DND-41 (cell line): ENCODE measurements at regions not wholly inside any gene's neighbourhood (a gene's known extent, or its start where the extent isn't known, plus 50 kb on each side); places are given as distances from the start of the nearest gene placed in this dataset.

Experiments
- ATAC-seq: fragments of 200-7000 bp; cut with Tn5 transposase; 3 replicates; pipeline ENCODE4 v1.9.1; 2021; ENCODE audit warnings: low read depth; ENCODE audit not compliant: insufficient read depth
- DNase-seq: peaks from one replicate; pipeline ENCODE4 v3.0.0-alpha.2; 2020
- H2AFZ ChIP-seq: 2 replicates; pipeline ENCODE4 v1.6.0; 2012; ENCODE audit warnings: low read depth, low read length
- H3K27ac ChIP-seq: 2 replicates; pipeline ENCODE4 v1.5.1; 2012; ENCODE audit warnings: low read length, inconsistent platforms
- H3K27me3 ChIP-seq: fragments of 200-600 bp; sonication (generic); 2 replicates; pipeline ENCODE4 v1.6.0; 2012; ENCODE audit warnings: low read length, mild to moderate bottlenecking, inconsistent platforms; ENCODE audit not compliant: insufficient read depth, poor library complexity
- H3K36me3 ChIP-seq: 2 replicates; pipeline ENCODE4 v1.5.1; 2012; ENCODE audit warnings: low read length, inconsistent platforms; ENCODE audit not compliant: insufficient read depth
- H3K4me1 ChIP-seq: 2 replicates; pipeline ENCODE4 v1.5.1; 2012; ENCODE audit warnings: mild to moderate bottlenecking, low read length; ENCODE audit not compliant: insufficient read depth
- H3K4me2 ChIP-seq: 2 replicates; pipeline ENCODE4 v1.6.0; 2012; ENCODE audit warnings: mild to moderate bottlenecking, moderate library complexity, low read length, inconsistent platforms; ENCODE audit not compliant: insufficient read depth
- H3K4me3 ChIP-seq, 2 experiments: fragments of 200-600 bp in 1 of 2; shearing (Covaris generic) in 1 of 2; 2 replicates each; pipeline ENCODE4 v1.5.1; 2012 to 2016; ENCODE audit warnings: inconsistent platforms in 2 of 2, low read length in 2 of 2, mild to moderate bottlenecking in 2 of 2, low read depth in 1 of 2, moderate library complexity in 1 of 2
- H3K79me2 ChIP-seq: 2 replicates; pipeline ENCODE4 v1.6.0; 2012; ENCODE audit warnings: low read length, inconsistent platforms; ENCODE audit not compliant: insufficient read depth
- H3K9ac ChIP-seq: 2 replicates; pipeline ENCODE4 v1.6.0; 2012; ENCODE audit warnings: low read depth, mild to moderate bottlenecking, inconsistent platforms, low read length, moderate library complexity
- H3K9me3 ChIP-seq: 2 replicates; pipeline ENCODE4 v1.5.1; 2012; ENCODE audit warnings: low read length, moderate library complexity, mild to moderate bottlenecking, inconsistent platforms; ENCODE audit not compliant: insufficient read depth, severe bottlenecking
- H4K20me1 ChIP-seq: 2 replicates; pipeline ENCODE4 v1.6.0; 2012; ENCODE audit warnings: low read length; ENCODE audit not compliant: insufficient read depth
- EZH2 ChIP-seq: IDR thresholded peaks from 3 replicates; pipeline ENCODE4 v1.6.1; 2012; ENCODE audit warnings: borderline replicate concordance, low read depth, mild to moderate bottlenecking, moderate library complexity, low read length, inconsistent platforms; ENCODE audit not compliant: severe bottlenecking
- TF ChIP-seq, protein P1 (sequence below): IDR thresholded peaks from 2 replicates; pipeline ENCODE4 v1.5.1; 2012; ENCODE audit warnings: borderline replicate concordance, low read length, moderate library complexity, mild to moderate bottlenecking; ENCODE audit not compliant: poor library complexity, severe bottlenecking; ENCODE audit errors: extremely low read depth

DNA sequence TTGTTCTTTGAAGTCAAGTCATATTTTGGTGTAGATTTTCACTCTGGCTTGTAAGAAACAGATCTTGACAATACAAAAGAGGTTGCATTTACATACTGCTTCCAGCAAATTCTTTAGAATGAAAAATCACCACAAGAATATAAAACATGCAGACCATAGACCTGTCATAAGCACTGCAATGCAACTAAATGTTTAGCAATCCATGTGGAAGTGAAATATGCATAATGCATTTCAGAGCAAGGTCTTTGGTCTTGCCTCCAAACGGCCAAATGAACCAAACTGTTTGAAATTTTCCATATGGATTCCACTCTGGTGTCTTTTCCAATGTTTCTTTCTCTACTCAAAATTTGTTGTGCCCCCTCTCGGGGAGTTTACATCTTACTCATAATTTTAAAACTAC, 271.0 kb upstream of the CDH20 start:
- ATAC-seq = no peak
- H2AFZ ChIP-seq = no peak overlapping the region
- no peaks in the 10 kb centered on the region for H3K79me2 ChIP-seq
- DNase-seq = no peak
- no peaks in the 10 kb centered on the region for H3K36me3 ChIP-seq
- H3K27me3 ChIP-seq = no peaks in the 10 kb centered on the region
- H3K4me1 ChIP-seq = no peaks in the 10 kb centered on the region
- no peak overlapping the region for H3K4me3 ChIP-seq
- H3K4me2 ChIP-seq = no peak overlapping the region
- H4K20me1 ChIP-seq = no peaks in the 10 kb centered on the region
- H3K9ac ChIP-seq = no peak overlapping the region
- TF ChIP-seq, protein P1, sequence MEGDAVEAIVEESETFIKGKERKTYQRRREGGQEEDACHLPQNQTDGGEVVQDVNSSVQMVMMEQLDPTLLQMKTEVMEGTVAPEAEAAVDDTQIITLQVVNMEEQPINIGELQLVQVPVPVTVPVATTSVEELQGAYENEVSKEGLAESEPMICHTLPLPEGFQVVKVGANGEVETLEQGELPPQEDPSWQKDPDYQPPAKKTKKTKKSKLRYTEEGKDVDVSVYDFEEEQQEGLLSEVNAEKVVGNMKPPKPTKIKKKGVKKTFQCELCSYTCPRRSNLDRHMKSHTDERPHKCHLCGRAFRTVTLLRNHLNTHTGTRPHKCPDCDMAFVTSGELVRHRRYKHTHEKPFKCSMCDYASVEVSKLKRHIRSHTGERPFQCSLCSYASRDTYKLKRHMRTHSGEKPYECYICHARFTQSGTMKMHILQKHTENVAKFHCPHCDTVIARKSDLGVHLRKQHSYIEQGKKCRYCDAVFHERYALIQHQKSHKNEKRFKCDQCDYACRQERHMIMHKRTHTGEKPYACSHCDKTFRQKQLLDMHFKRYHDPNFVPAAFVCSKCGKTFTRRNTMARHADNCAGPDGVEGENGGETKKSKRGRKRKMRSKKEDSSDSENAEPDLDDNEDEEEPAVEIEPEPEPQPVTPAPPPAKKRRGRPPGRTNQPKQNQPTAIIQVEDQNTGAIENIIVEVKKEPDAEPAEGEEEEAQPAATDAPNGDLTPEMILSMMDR = no peak
- no peak for TF ChIP-seq EZH2
- H3K27ac ChIP-seq = no peak overlapping the region
- H3K9me3 ChIP-seq = no peaks in the 10 kb centered on the region

DNA sequence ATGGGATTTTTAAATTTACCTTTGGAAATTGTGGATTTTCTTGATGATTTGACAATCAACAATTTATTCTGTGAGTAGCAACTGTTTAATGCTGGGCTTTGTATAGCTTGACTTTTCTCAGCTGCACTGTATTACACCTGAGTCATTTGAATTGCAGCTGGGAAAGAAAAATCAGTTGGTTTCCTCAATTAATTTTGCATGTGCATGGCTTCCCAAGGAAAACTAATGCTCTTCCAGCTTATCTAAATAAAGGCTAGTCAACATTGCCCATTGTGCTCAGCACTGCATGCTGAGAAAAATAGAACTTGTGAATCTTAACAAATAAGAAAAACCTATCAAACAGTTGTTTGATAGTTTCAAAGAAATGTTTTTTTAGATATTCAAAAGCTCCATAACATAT, 268.3 kb upstream of the CDH20 start:
- Histone ChIP-seq H3K79me2 (no peaks in the 10 kb centered on the region), H3K27me3 (no peaks in the 10 kb centered on the region), H3K9me3 (no peaks in the 10 kb centered on the region), H3K9ac (no peak overlapping the region), H3K27ac (no peak overlapping the region), H3K4me3 (no peak overlapping the region), H3K4me2 (no peak overlapping the region), H4K20me1 (no peaks in the 10 kb centered on the region), H2AFZ (no peak overlapping the region), H3K36me3 (no peaks in the 10 kb centered on the region), H3K4me1 (no peaks in the 10 kb centered on the region)
- DNase-seq = no peak
- no peak for TF ChIP-seq EZH2
- TF ChIP-seq, protein P1 = no peak
- no peak for ATAC-seq

DNA sequence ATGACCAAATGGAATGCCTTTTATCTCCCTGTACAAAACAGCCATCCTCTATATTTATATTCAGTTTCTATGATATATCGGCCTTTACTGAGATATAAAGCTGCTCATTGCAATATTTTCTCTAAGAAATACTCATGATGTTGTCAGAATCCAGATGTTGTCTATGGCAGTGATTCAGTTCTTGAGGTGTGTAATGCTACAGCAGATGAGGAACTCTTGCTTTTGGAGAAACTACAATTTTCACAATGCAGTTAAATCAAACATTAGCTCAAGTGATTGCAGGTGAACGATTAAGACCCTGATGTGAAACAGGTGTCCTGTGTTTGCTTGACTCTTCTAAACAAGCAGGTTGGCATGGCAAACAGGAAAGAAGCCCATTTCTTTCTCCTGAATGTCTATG, 256.2 kb upstream of the CDH20 start:
- no peaks in the 10 kb centered on the region for H3K4me1 ChIP-seq
- no peak overlapping the region for H3K4me2 ChIP-seq
- DNase-seq (no peak), ATAC-seq (no peak)
- no peaks in the 10 kb centered on the region for H3K79me2 ChIP-seq
- H3K9ac ChIP-seq = no peak overlapping the region
- H3K4me3 ChIP-seq = no peak overlapping the region
- TF ChIP-seq, protein P1 = no peak
- TF ChIP-seq EZH2 = no peak
- no peaks in the 10 kb centered on the region for H3K9me3 ChIP-seq
- no peaks in the 10 kb centered on the region for H4K20me1 ChIP-seq
- H3K36me3 ChIP-seq = no peaks in the 10 kb centered on the region
- no peak overlapping the region for H2AFZ ChIP-seq
- H3K27me3 ChIP-seq = no peaks in the 10 kb centered on the region
- H3K27ac ChIP-seq = no peak overlapping the region

DNA sequence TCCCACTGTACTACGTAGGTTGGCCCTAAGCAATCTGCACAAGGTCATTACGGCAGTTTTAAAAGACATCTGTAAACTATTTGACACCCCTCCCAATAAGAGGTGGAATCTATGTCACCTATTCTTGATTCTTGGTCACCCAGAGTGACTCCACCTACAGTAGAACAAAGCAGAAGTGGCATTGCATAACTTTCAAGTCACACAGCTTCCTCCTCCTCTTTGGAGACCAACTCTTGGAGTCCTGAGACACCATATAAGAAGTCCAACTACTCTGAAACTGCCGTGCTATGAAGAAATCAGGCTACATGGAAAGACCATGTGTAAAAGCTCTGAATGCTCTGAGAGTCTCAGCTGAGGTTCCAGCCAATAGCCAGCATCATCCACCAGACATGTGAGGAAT, 253.5 kb upstream of the CDH20 start:
- Histone ChIP-seq H4K20me1 (no peaks in the 10 kb centered on the region), H3K4me3 (no peak overlapping the region), H3K36me3 (no peaks in the 10 kb centered on the region), H3K4me1 (no peaks in the 10 kb centered on the region), H3K9me3 (no peaks in the 10 kb centered on the region), H3K27me3 (no peaks in the 10 kb centered on the region), H3K27ac (no peak overlapping the region), H3K79me2 (no peaks in the 10 kb centered on the region), H3K4me2 (no peak overlapping the region), H3K9ac (no peak overlapping the region), H2AFZ (no peak overlapping the region)
- DNase-seq (no peak), ATAC-seq (no peak)
- TF ChIP-seq EZH2 = no peak
- TF ChIP-seq, protein P1 = no peak
